GM12878 (cell line): ENCODE measurements at regions not wholly inside any gene's neighbourhood (a gene's known extent, or its start where the extent isn't known, plus 50 kb on each side); places are given as distances from the start of the nearest gene placed in this dataset.

Source experiments
- ATF3 ChIP-seq: IDR thresholded peaks from 2 replicates; pipeline ENCODE4 v1.6.1; 2011; ENCODE audit warnings: low read depth, mild to moderate bottlenecking, low read length, moderate library complexity, borderline replicate concordance; ENCODE audit errors: extremely low read depth
- E2F8 ChIP-seq: fragments of 450-650 bp; IDR thresholded peaks from 2 replicates; pipeline ENCODE4 v1.6.1; 2018; ENCODE audit warnings: mild to moderate bottlenecking, low read depth, moderate library complexity; ENCODE audit not compliant: partially characterized antibody
- ESRRA ChIP-seq: IDR thresholded peaks from 2 replicates; pipeline ENCODE4 v1.6.1; 2012; ENCODE audit warnings: mild to moderate bottlenecking, low read length, improper control_type of control experiment
- HDAC2 ChIP-seq: fragments of 200-600 bp; sonication (generic); IDR thresholded peaks from 2 replicates; pipeline ENCODE4 v1.6.1; 2017
- MEF2B ChIP-seq: fragments of 450-650 bp; IDR thresholded peaks from 2 replicates; pipeline ENCODE4 v1.6.1; 2018; ENCODE audit warnings: mild to moderate bottlenecking, moderate library complexity; ENCODE audit not compliant: partially characterized antibody, poor library complexity, severe bottlenecking
- MTA2 ChIP-seq: fragments of 450-650 bp; IDR thresholded peaks from 2 replicates; pipeline ENCODE4 v1.6.1; 2016; ENCODE audit warnings: low read depth, mild to moderate bottlenecking, moderate library complexity
- NR2C2 ChIP-seq: IDR thresholded peaks from 2 replicates; pipeline ENCODE4 v1.6.1; 2011; ENCODE audit warnings: borderline replicate concordance, low read depth; ENCODE audit not compliant: control insufficient read depth, insufficient read length
- PBX3 ChIP-seq: IDR thresholded peaks from 2 replicates; pipeline ENCODE4 v1.6.1; 2011; ENCODE audit warnings: mild to moderate bottlenecking, low read depth, low read length, moderate library complexity; ENCODE audit not compliant: insufficient replicate concordance
- POLR2A ChIP-seq: IDR thresholded peaks from 2 replicates; pipeline ENCODE4 v1.6.1; 2011; ENCODE audit warnings: low read depth, mild to moderate bottlenecking, low read length
- RUNX3 ChIP-seq: IDR thresholded peaks from 2 replicates; pipeline ENCODE4 v1.6.1; 2012; ENCODE audit warnings: low read length, inconsistent platforms
- SREBF2 ChIP-seq: IDR thresholded peaks from 2 replicates; pipeline ENCODE4 v1.6.1; 2012; ENCODE audit warnings: mild to moderate bottlenecking, low read length
- WRNIP1 ChIP-seq: IDR thresholded peaks from 2 replicates; pipeline ENCODE4 v1.6.1; 2011; ENCODE audit warnings: low read depth, low read length, improper control_type of control experiment, borderline replicate concordance
- ZBTB11 ChIP-seq: fragments of 450-650 bp; formaldehyde crosslinking; IDR thresholded peaks from 2 replicates; pipeline ENCODE4 v1.5.0; 2022; ENCODE audit warnings: mild to moderate bottlenecking, missing genetic modification characterization
- ZBTB4 ChIP-seq: fragments of 450-650 bp; formaldehyde crosslinking; IDR thresholded peaks from 2 replicates; pipeline ENCODE4 v1.4.0; 2022; ENCODE audit warnings: mild to moderate bottlenecking, moderate library complexity
- ZSCAN29 ChIP-seq: fragments of 450-650 bp; IDR thresholded peaks from 2 replicates; pipeline ENCODE4 v1.6.1; 2017; ENCODE audit warnings: mild to moderate bottlenecking, moderate library complexity

- TF ChIP-seq E2F8 (no peak), RUNX3 (no peak), MTA2 (peak; percentile 78), NR2C2 (no peak), ZBTB11 (no peak), ATF3 (no peak), WRNIP1 (no peak), HDAC2 (no peak), ESRRA (no peak), POLR2A (no peak), PBX3 (no peak), MEF2B (no peak), ZSCAN29 (no peak), SREBF2 (no peak), ZBTB4 (CRISPR knock-in tag) (no peak)
Observed at GRCh38 chr13:75986818-75987217, 350.7 kb downstream of the LMO7 start (continued).
